ENCODE measurements at regions not wholly inside any gene's neighbourhood (a gene's known extent, or its start where the extent isn't known, plus 50 kb on each side); places are given as distances from the start of the nearest gene placed in this dataset.

DNA sequence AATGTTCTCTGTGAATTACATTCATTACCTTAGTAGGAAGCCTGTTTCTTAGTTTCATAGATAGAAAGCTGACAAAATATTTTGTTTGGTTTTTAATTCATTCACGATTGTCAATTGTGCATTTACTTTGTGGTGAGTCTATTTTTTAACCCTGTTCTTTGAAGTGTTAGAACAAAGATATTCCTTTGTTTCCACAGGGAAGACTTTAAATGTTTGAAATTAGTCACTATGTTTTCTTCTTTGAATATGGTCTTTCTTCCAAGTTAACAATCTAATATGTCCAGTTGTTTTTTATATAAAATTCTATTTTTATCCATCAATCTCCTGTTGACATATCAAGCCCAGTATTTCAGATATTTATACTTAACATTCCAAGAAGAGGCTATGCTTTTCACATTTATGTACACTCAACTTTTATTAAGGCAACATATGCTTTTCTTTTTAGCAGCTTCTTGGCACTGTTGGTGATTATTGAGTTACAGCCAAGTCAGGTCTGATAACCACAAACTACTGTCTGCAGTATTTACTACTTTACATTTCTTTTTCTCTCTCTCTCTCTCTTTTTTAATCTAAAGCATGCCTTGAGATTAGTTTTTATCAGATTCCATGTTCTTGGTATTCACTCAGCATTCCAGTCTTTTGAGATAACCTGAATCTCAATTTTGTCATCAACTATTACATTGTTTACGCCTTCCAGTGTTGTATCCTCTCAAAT, 812.8 kb upstream of the SLC10A2 start:
- H2AK5ac ChIP-seq (ENCODE audit: low read depth, low read length) = no peak overlapping the region
- no peak overlapping the region for H3K4me2 ChIP-seq (ENCODE audit: insufficient read depth, low read length, poor library complexity, severe bottlenecking)
- no peak overlapping the region for H4K8ac ChIP-seq (ENCODE audit: low read depth, low read length)
- no CpG with 5 or more reads among the region's 2 CpGs for WGBS, 2 donors (ENCODE audit: extremely low coverage in 2 of 2, insufficient read length in 2 of 2, insufficient replicate concordance in 1 of 2)
- DNase-seq (ENCODE audit: low spot score) = no peak
- no peak overlapping the region for H3K23ac ChIP-seq (ENCODE audit: low read depth, low read length, poor library complexity)
- H3K79me1 ChIP-seq (ENCODE audit: low read depth, low read length) = no peaks in the 10 kb centered on the region
- H2BK5ac ChIP-seq (ENCODE audit: low read length) = no peak overlapping the region
- no peak overlapping the region for H3K9ac ChIP-seq (ENCODE audit: low read depth, low read length, poor library complexity)
- no peaks in the 10 kb centered on the region for H3K27me3 ChIP-seq (ENCODE audit: control insufficient read depth in 3 of 3, insufficient read depth in 3 of 3, low read depth in 1 of 3, low read length in 3 of 3)
- no peak overlapping the region for H3K4ac ChIP-seq (ENCODE audit: low read length)
- H3K4me3 ChIP-seq (ENCODE audit: low read length in 2 of 2) = no peak overlapping the region
- no peaks in the 10 kb centered on the region for H3K9me3 ChIP-seq (replicated peaks in 1 of 2; ENCODE audit: control insufficient read depth in 2 of 2, insufficient read depth in 1 of 2, low read depth in 1 of 2, low read length in 2 of 2)
- no peak overlapping the region for H2BK15ac ChIP-seq (ENCODE audit: low read length)
- no peak overlapping the region for H3K14ac ChIP-seq (ENCODE audit: low read length)
- H3K4me1 ChIP-seq (ENCODE audit: control insufficient read depth in 2 of 2, insufficient read depth in 1 of 2, low read depth in 1 of 2, low read length in 2 of 2) = no peaks in the 10 kb centered on the region
- H4K91ac ChIP-seq (ENCODE audit: low read depth, low read length, poor library complexity) = no peak overlapping the region
- no peak overlapping the region for H2BK12ac ChIP-seq (ENCODE audit: low read length)
- no peak overlapping the region for H2AFZ ChIP-seq (ENCODE audit: low read length)
- H3K36me3 ChIP-seq (replicated peaks in 1 of 2; ENCODE audit: control insufficient read depth in 2 of 2, insufficient read depth in 2 of 2, low read length in 2 of 2) = no peaks in the 10 kb centered on the region
- no peak overlapping the region for H2BK120ac ChIP-seq (ENCODE audit: low read depth, low read length)
- no peak overlapping the region for H3K18ac ChIP-seq (ENCODE audit: low read length)
- no peak overlapping the region for H3K27ac ChIP-seq (replicated peaks; ENCODE audit: low read length)

DNA sequence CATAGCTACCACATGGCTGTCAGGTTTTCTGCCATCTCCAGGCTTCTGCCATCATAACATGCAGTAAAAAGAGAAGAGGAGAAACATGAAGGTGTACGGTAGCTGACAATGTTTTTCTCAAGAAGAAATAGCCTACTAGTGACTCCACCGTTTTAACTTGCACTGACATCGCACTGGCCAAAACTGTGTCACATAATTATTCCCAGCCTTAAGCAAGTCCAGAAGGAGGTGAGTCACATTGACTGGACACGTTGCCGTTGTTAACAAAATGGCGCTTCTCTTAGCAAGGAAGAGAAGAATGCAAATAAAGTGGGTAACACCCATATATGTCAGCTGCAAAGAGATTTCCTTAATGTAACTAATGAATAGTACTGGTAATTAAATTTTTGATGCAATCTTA, 810.4 kb upstream of the SLC10A2 start:
- Histone ChIP-seq H2AK5ac (ENCODE audit: low read depth, low read length) (no peak overlapping the region), H3K9ac (ENCODE audit: low read depth, low read length, poor library complexity) (no peak overlapping the region), H3K9me3 (replicated peaks in 1 of 2; ENCODE audit: control insufficient read depth in 2 of 2, insufficient read depth in 1 of 2, low read depth in 1 of 2, low read length in 2 of 2) (peaks cover 0 to 4% of the 10 kb centered on the region in 2 donors), H4K8ac (ENCODE audit: low read depth, low read length) (no peak overlapping the region), H3K23ac (ENCODE audit: low read depth, low read length, poor library complexity) (no peak overlapping the region), H3K18ac (ENCODE audit: low read length) (no peak overlapping the region), H2AFZ (ENCODE audit: low read length) (no peak overlapping the region), H3K4ac (ENCODE audit: low read length) (no peak overlapping the region), H2BK15ac (ENCODE audit: low read length) (no peak overlapping the region), H3K27ac (replicated peaks; ENCODE audit: low read length) (no peak overlapping the region), H3K36me3 (replicated peaks in 1 of 2; ENCODE audit: control insufficient read depth in 2 of 2, insufficient read depth in 2 of 2, low read length in 2 of 2) (no peaks in the 10 kb centered on the region), H3K14ac (ENCODE audit: low read length) (no peak overlapping the region), H3K27me3 (ENCODE audit: control insufficient read depth in 3 of 3, insufficient read depth in 3 of 3, low read depth in 1 of 3, low read length in 3 of 3) (no peaks in the 10 kb centered on the region), H3K4me3 (ENCODE audit: low read length in 2 of 2) (no peak overlapping the region), H3K4me1 (ENCODE audit: control insufficient read depth in 2 of 2, insufficient read depth in 1 of 2, low read depth in 1 of 2, low read length in 2 of 2) (no peaks in the 10 kb centered on the region), H2BK12ac (ENCODE audit: low read length) (no peak overlapping the region), H2BK5ac (ENCODE audit: low read length) (no peak overlapping the region), H2BK120ac (ENCODE audit: low read depth, low read length) (no peak overlapping the region), H4K91ac (ENCODE audit: low read depth, low read length, poor library complexity) (no peak overlapping the region), H3K79me1 (ENCODE audit: low read depth, low read length) (no peaks in the 10 kb centered on the region), H3K4me2 (ENCODE audit: insufficient read depth, low read length, poor library complexity, severe bottlenecking) (no peak overlapping the region)
- no peak for DNase-seq (ENCODE audit: low spot score)
- no CpG with 5 or more reads among the region's 6 CpGs for WGBS, 2 donors (ENCODE audit: extremely low coverage in 2 of 2, insufficient read length in 2 of 2, insufficient replicate concordance in 1 of 2)

DNA sequence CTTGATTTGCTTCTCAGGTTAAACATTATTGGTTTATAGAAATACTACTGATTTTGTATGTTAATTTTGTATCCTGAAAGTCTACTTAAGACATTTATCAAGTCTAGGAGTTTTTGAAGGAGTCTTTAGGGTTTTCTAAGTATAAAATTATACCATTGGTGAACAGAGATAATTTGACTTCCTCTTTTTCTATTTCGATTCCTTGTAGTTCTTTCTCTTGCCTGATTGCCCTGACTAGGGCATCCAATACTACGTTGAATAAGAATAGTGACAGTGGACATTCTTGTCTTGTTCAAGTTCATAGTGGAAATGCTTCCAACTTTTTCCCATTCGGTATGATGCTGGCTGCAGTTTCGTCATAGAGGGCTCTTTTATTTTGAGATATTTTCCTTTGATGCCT, 807.5 kb upstream of the SLC10A2 start:
- DNase-seq (ENCODE audit: low spot score) = no peak
- no peak overlapping the region for H3K4me3 ChIP-seq (ENCODE audit: low read length in 2 of 2)
- H3K27me3 ChIP-seq (ENCODE audit: control insufficient read depth in 3 of 3, insufficient read depth in 3 of 3, low read depth in 1 of 3, low read length in 3 of 3) = no peaks in the 10 kb centered on the region
- no CpG with 5 or more reads among the region's 4 CpGs for WGBS, 2 donors (ENCODE audit: extremely low coverage in 2 of 2, insufficient read length in 2 of 2, insufficient replicate concordance in 1 of 2)
- H2BK5ac ChIP-seq (ENCODE audit: low read length) = no peak overlapping the region
- no peak overlapping the region for H2AK5ac ChIP-seq (ENCODE audit: low read depth, low read length)
- H2BK15ac ChIP-seq (ENCODE audit: low read length) = no peak overlapping the region
- no peak overlapping the region for H3K9ac ChIP-seq (ENCODE audit: low read depth, low read length, poor library complexity)
- H2BK12ac ChIP-seq (ENCODE audit: low read length) = no peak overlapping the region
- no peak overlapping the region for H3K23ac ChIP-seq (ENCODE audit: low read depth, low read length, poor library complexity)
- no peak overlapping the region for H2BK120ac ChIP-seq (ENCODE audit: low read depth, low read length)
- no peak overlapping the region for H3K18ac ChIP-seq (ENCODE audit: low read length)
- no peak overlapping the region for H4K8ac ChIP-seq (ENCODE audit: low read depth, low read length)
- no peaks in the 10 kb centered on the region for H3K36me3 ChIP-seq (replicated peaks in 1 of 2; ENCODE audit: control insufficient read depth in 2 of 2, insufficient read depth in 2 of 2, low read length in 2 of 2)
- H3K4ac ChIP-seq (ENCODE audit: low read length) = no peak overlapping the region
- no peak overlapping the region for H3K27ac ChIP-seq (replicated peaks; ENCODE audit: low read length)
- no peak overlapping the region for H4K91ac ChIP-seq (ENCODE audit: low read depth, low read length, poor library complexity)
- H2AFZ ChIP-seq (ENCODE audit: low read length) = no peak overlapping the region
- H3K4me1 ChIP-seq (ENCODE audit: control insufficient read depth in 2 of 2, insufficient read depth in 1 of 2, low read depth in 1 of 2, low read length in 2 of 2) = no peaks in the 10 kb centered on the region
- no peak overlapping the region for H3K4me2 ChIP-seq (ENCODE audit: insufficient read depth, low read length, poor library complexity, severe bottlenecking)
- no peaks in the 10 kb centered on the region for H3K79me1 ChIP-seq (ENCODE audit: low read depth, low read length)
- peaks cover 0 to 4% of the 10 kb centered on the region in 2 donors for H3K9me3 ChIP-seq (replicated peaks in 1 of 2; ENCODE audit: control insufficient read depth in 2 of 2, insufficient read depth in 1 of 2, low read depth in 1 of 2, low read length in 2 of 2)
- H3K14ac ChIP-seq (ENCODE audit: low read length) = no peak overlapping the region

DNA sequence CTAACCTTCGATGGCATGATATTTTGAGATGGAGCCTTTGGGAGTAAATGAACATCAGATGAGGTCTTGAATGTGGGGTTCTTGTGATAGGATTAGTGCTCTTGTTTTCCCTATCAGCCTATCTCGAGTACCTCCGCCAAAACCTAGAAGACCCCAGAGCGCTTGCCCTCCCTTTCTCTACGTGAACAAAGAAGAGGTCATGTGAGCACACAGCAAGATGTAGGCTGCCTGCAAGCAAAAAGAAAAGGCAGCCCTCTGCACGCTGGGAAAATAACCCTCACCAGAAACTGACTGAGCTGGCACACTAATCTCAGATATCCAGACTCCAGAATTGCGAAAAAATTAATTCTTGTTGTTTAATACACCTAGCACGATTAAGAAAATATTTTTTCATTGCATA, 799.8 kb upstream of the SLC10A2 start:
- peak; percentile 32 for DNase-seq (ENCODE audit: low spot score)
- Histone ChIP-seq H3K27ac (replicated peaks; ENCODE audit: low read length) (no peak overlapping the region), H2AK5ac (ENCODE audit: low read depth, low read length) (no peak overlapping the region), H3K9ac (ENCODE audit: low read depth, low read length, poor library complexity) (no peak overlapping the region), H2BK5ac (ENCODE audit: low read length) (no peak overlapping the region), H3K4me2 (ENCODE audit: insufficient read depth, low read length, poor library complexity, severe bottlenecking) (no peak overlapping the region), H2BK120ac (ENCODE audit: low read depth, low read length) (no peak overlapping the region), H3K79me1 (ENCODE audit: low read depth, low read length) (no peaks in the 10 kb centered on the region), H2BK15ac (ENCODE audit: low read length) (no peak overlapping the region), H3K9me3 (replicated peaks in 1 of 2; ENCODE audit: control insufficient read depth in 2 of 2, insufficient read depth in 1 of 2, low read depth in 1 of 2, low read length in 2 of 2) (no peaks in the 10 kb centered on the region), H3K36me3 (replicated peaks in 1 of 2; ENCODE audit: control insufficient read depth in 2 of 2, insufficient read depth in 2 of 2, low read length in 2 of 2) (no peaks in the 10 kb centered on the region), H4K8ac (ENCODE audit: low read depth, low read length) (no peak overlapping the region), H3K18ac (ENCODE audit: low read length) (no peak overlapping the region), H3K27me3 (ENCODE audit: control insufficient read depth in 3 of 3, insufficient read depth in 3 of 3, low read depth in 1 of 3, low read length in 3 of 3) (no peaks in the 10 kb centered on the region), H3K4me3 (ENCODE audit: low read length in 2 of 2) (no peak overlapping the region), H2AFZ (ENCODE audit: low read length) (peak overlapping the region; percentile 77), H3K4ac (ENCODE audit: low read length) (no peak overlapping the region), H4K91ac (ENCODE audit: low read depth, low read length, poor library complexity) (no peak overlapping the region), H2BK12ac (ENCODE audit: low read length) (no peak overlapping the region), H3K14ac (ENCODE audit: low read length) (no peak overlapping the region), H3K4me1 (ENCODE audit: control insufficient read depth in 2 of 2, insufficient read depth in 1 of 2, low read depth in 1 of 2, low read length in 2 of 2) (peaks cover 2 to 6% of the 10 kb centered on the region in 2 donors), H3K23ac (ENCODE audit: low read depth, low read length, poor library complexity) (no peak overlapping the region)
- no CpG with 5 or more reads among the region's 8 CpGs for WGBS, 2 donors (ENCODE audit: extremely low coverage in 2 of 2, insufficient read length in 2 of 2, insufficient replicate concordance in 1 of 2)

Data from neuronal stem cell (in vitro differentiated cells).